MM.1S (cell line): ENCODE measurements at regions not wholly inside any gene's neighbourhood (a gene's known extent, or its start where the extent isn't known, plus 50 kb on each side); places are given as distances from the start of the nearest gene placed in this dataset.

Experiments used
- EZH2 ChIP-seq: fragments of 300-600 bp; sonication (generic); optimal IDR thresholded peaks from 2 replicates; pipeline ENCODE3; 2017; ENCODE audit warnings: low read depth, mild to moderate bottlenecking, antibody characterized with exemption, low read length, mixed read lengths
- EZH2phosphoT487 ChIP-seq: fragments of 300-600 bp; sonication (generic); IDR thresholded peaks from 2 replicates; pipeline ENCODE4 v1.6.1; 2018; ENCODE audit warnings: antibody characterized with exemption, low read length
- TF ChIP-seq, protein P1 (sequence below): fragments of 300-600 bp; sonication (generic); IDR thresholded peaks from 2 replicates; pipeline ENCODE4 v1.5.1; 2016; ENCODE audit warnings: antibody characterized with exemption, low read length, mixed read lengths

DNA sequence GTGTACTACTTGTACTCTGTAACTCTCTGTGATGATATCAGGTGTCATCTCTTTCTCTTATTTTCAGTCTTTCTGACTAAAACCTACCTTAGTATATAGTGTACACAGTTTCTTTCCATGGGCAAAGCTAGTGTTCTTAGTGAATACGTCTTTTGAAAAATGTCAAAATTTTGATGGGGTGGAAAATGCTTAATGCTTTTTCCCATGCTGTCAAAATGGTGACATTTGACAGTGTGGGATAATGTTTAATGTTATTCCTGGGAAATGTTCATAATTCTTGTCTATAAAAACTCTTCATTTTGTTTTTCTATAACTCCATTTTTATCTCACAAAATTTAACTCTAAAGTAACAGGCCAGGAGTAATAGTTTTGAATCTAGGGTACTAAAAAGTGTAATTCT, 742.7 kb upstream of the FOXG1 start:
- TF ChIP-seq, protein P1, sequence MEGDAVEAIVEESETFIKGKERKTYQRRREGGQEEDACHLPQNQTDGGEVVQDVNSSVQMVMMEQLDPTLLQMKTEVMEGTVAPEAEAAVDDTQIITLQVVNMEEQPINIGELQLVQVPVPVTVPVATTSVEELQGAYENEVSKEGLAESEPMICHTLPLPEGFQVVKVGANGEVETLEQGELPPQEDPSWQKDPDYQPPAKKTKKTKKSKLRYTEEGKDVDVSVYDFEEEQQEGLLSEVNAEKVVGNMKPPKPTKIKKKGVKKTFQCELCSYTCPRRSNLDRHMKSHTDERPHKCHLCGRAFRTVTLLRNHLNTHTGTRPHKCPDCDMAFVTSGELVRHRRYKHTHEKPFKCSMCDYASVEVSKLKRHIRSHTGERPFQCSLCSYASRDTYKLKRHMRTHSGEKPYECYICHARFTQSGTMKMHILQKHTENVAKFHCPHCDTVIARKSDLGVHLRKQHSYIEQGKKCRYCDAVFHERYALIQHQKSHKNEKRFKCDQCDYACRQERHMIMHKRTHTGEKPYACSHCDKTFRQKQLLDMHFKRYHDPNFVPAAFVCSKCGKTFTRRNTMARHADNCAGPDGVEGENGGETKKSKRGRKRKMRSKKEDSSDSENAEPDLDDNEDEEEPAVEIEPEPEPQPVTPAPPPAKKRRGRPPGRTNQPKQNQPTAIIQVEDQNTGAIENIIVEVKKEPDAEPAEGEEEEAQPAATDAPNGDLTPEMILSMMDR: no peak
- TF ChIP-seq EZH2: no peak
- TF ChIP-seq EZH2phosphoT487: no peak
